Spleen (tissue), 11 donors: ENCODE measurements at regions not wholly inside any gene's neighbourhood (a gene's known extent, or its start where the extent isn't known, plus 50 kb on each side); places are given as distances from the start of the nearest gene placed in this dataset.

Source experiments
- DNase-seq: peaks from one replicate; pipeline ENCODE4 v3.0.0-alpha.2; 2020
- H3K27ac ChIP-seq, 8 donors: fragments of 200-600 bp; sonication (generic) in 7 of 8; 1 replicate in 4 of 8; 2 replicates in 4 of 8; pipeline versions ENCODE4 v1.5.0 to v1.8.0; 2016 to 2021; ENCODE audit warnings: inconsistent platforms in 4 of 8, mild to moderate bottlenecking in 4 of 8, moderate library complexity in 1 of 8
- H3K27me3 ChIP-seq, 7 donors: fragments of 200-600 bp; sonication (generic) in 6 of 7; replicated peaks in 1 of 7; 1 replicate in 4 of 7; 2 replicates in 3 of 7; pipeline versions ENCODE4 v1.5.0 to v1.8.0; 2016 to 2021; ENCODE audit warnings: inconsistent platforms in 3 of 7, mild to moderate bottlenecking in 1 of 7
- H3K36me3 ChIP-seq, 6 donors: fragments of 200-600 bp; sonication (generic) in 5 of 6; 1 replicate in 4 of 6; 2 replicates in 2 of 6; pipeline versions ENCODE4 v1.5.0 to v1.8.0; 2016 to 2021; ENCODE audit warnings: inconsistent platforms in 2 of 6
- H3K4me1 ChIP-seq, 6 donors: fragments of 200-600 bp; sonication (generic) in 5 of 6; 1 replicate in 3 of 6; 2 replicates in 3 of 6; pipeline versions ENCODE4 v1.5.0 to v1.8.0; 2016 to 2021; ENCODE audit warnings: inconsistent platforms in 3 of 6
- H3K4me3 ChIP-seq, 8 donors: fragments of 200-600 bp; sonication (generic) in 7 of 8; 1 replicate in 4 of 8; 2 replicates in 4 of 8; pipeline versions ENCODE4 v1.5.0 to v1.8.0; 2016 to 2021; ENCODE audit warnings: inconsistent platforms in 4 of 8, mild to moderate bottlenecking in 4 of 8, moderate library complexity in 2 of 8
- H3K9me3 ChIP-seq, 8 donors: fragments of 200-600 bp; sonication (generic) in 7 of 8; 1 replicate in 4 of 8; 2 replicates in 4 of 8; pipeline versions ENCODE4 v1.5.0 to v1.8.0; 2016 to 2021; ENCODE audit warnings: inconsistent platforms in 4 of 8
- CTCF ChIP-seq, 11 experiments: fragments of 200-600 bp in 7 of 11; fragments of 450-650 bp in 4 of 11; sonication (generic) in 4 of 11; IDR thresholded peaks in 8 of 11; conservative IDR thresholded peaks in 3 of 11; 1 replicate in 7 of 11; 2 replicates in 4 of 11; pipeline versions ENCODE4 v1.4.0 to v1.8.0; 2016 to 2021; ENCODE audit warnings: antibody characterized with exemption in 11 of 11, inconsistent platforms in 4 of 11, mild to moderate bottlenecking in 1 of 11
- POLR2A ChIP-seq, 3 donors: fragments of 450-650 bp; IDR thresholded peaks; one replicate each; pipeline ENCODE4 v1.5.1; 2017; ENCODE audit warnings: antibody characterized with exemption in 3 of 3, mild to moderate bottlenecking in 1 of 3
- POLR2AphosphoS5 ChIP-seq, 3 donors: sonication (generic); formaldehyde crosslinking; IDR thresholded peaks; one replicate each; pipeline ENCODE4 v1.5.1; 2017; ENCODE audit warnings: antibody characterized with exemption in 3 of 3
- WGBS, 5 donors: extraction: QIAGEN DNeasy Blood & Tissue Kit in 3 of 5; methylation state at CpG; one replicate each; pipeline versions ENCODE4 v1.1.5 to v1.1.7; 2013 to 2018; 5-methylcytosine and 5-hydroxymethylcytosine counted together
- intact Hi-C: fragments of 100-400 bp; cut with DNase I; formaldehyde crosslinking; loops from one replicate; pipeline ENCODE4 v1.15.0; 2023; ENCODE audit warnings: low total_unique reads
- donor health status: healthy with polysubstance abuse.
- donor health status: DM: no; HTN: no; CAD: no; lungs with moderate emphysema.
- donor health status: DM: no; HTN: no; CAD: no.
- donor health status: Bipolar disorder and iron deficiency.
- donor health status: healthy.
- donor health status: DM: no; HTN: no; CAD: no.
- donor health status: DM: yes; HTN: yes; CAD: no.

DNA sequence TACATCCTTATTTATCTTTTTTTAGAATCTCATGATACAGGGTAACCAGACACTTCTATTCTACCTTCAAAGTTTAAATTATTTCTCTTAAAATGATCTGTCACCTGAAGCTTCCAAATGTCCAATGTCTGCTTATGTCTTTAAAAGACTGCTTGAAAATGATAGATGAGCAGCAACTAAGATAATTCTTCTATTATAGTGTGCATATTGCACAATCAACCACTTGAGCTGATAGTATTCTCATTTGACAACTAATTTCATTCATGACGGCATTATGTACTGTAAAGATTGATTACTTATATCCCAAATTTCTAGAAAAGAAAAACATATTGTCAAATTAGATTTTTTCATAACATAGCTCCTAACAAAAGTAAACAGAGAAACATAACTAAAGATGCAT, 1478.2 kb upstream of the MIR17HG start:
- TF ChIP-seq POLR2AphosphoS5 (IDR thresholded peaks at IDR 0.05): no peak
- TF ChIP-seq POLR2A (IDR thresholded peaks at IDR 0.05): no peak
- no peak for TF ChIP-seq CTCF (IDR thresholded peaks at IDR 0.05 in 8 of 11, conservative IDR thresholded peaks at IDR 0.05 in 3 of 11)
- Histone ChIP-seq H3K36me3 (no peaks in the 10 kb centered on the region), H3K9me3 (peaks cover 0 to 4% (median 0%) of the 10 kb centered on the region in 8 donors), H3K27me3 (no peaks in the 10 kb centered on the region), H3K4me1 (no peaks in the 10 kb centered on the region), H3K4me3 (no peak overlapping the region), H3K27ac (no peak overlapping the region)
- 75 to 88% (median 84%) methylated on average over 1 of the region's 1 CpG for WGBS, 5 donors
- DNase-seq: no peak
- intact Hi-C loops: no loop called here

DNA sequence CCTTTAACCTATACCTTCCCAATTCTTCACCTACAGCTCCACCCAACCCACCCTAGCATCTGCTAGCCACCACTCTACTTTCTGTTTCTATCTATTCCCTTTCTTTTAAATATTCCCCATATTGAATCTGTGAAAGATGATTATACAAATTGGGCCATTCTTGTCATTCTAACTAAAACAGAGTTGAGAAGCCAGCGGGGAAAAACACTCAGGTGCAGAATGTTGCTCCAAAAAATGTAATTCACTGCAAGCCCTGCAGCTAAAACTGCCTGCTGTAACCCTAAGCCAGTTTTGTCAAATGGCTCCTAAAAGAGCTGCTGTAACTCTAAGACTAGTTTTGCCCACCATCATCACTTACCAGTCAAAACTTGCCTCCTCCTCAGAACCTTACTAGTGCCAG, 1468.6 kb upstream of the MIR17HG start:
- H3K27me3 ChIP-seq: no peaks in the 10 kb centered on the region
- 0 to 74% (median 49%) methylated on average over 1 of the region's 1 CpG for WGBS, 5 donors
- no peak overlapping the region for H3K4me3 ChIP-seq
- no peak for TF ChIP-seq POLR2A (IDR thresholded peaks at IDR 0.05)
- no peak for TF ChIP-seq CTCF (IDR thresholded peaks at IDR 0.05 in 8 of 11, conservative IDR thresholded peaks at IDR 0.05 in 3 of 11)
- no peak for TF ChIP-seq POLR2AphosphoS5 (IDR thresholded peaks at IDR 0.05)
- H3K27ac ChIP-seq: no peak overlapping the region
- H3K4me1 ChIP-seq: no peaks in the 10 kb centered on the region
- DNase-seq: no peak
- H3K9me3 ChIP-seq: peaks cover 0 to 15% (median 0%) of the 10 kb centered on the region in 8 donors
- no peaks in the 10 kb centered on the region for H3K36me3 ChIP-seq
- intact Hi-C loops: no loop called here

DNA sequence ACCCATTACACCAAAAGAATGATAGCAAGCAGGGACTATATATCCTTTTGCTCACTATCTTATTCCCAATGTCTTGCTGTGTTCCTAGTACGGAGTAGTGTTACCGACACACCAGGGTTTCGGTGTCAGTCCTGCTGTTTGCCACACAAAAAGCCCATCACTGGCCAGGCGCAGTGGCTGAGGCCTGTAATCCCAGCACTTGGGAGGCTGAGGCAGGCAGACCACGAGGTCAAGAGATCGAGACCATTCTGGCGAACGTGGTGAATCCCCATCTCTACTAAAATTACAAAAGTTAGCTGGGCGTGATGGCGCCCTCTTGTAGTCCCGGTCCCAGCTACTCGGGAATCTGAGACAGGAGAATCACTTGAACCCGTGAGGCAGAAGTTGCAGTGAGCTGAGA, 1467.3 kb upstream of the MIR17HG start:
- no peak overlapping the region for H3K4me3 ChIP-seq
- H3K4me1 ChIP-seq: no peaks in the 10 kb centered on the region
- 84 to 96% (median 92%) methylated on average over 13 of the region's 13 CpGs for WGBS, 5 donors
- no peak for TF ChIP-seq CTCF (IDR thresholded peaks at IDR 0.05 in 8 of 11, conservative IDR thresholded peaks at IDR 0.05 in 3 of 11)
- TF ChIP-seq POLR2AphosphoS5 (IDR thresholded peaks at IDR 0.05): no peak
- no peak for TF ChIP-seq POLR2A (IDR thresholded peaks at IDR 0.05)
- H3K36me3 ChIP-seq: no peaks in the 10 kb centered on the region
- intact Hi-C loops: no loop called here
- H3K9me3 ChIP-seq: peaks cover 0 to 20% (median 2%) of the 10 kb centered on the region in 8 donors
- H3K27ac ChIP-seq: no peak overlapping the region
- no peaks in the 10 kb centered on the region for H3K27me3 ChIP-seq
- no peak for DNase-seq

GRCh38 chr13:89883893-89884448, 1463.5 kb upstream of the MIR17HG start:
- H3K4me3 ChIP-seq: no peak overlapping the region
- peaks cover 0 to 23% (median 2%) of the 10 kb centered on the region in 8 donors for H3K9me3 ChIP-seq
- no peaks in the 10 kb centered on the region for H3K27me3 ChIP-seq
- H3K4me1 ChIP-seq: no peaks in the 10 kb centered on the region
- TF ChIP-seq POLR2AphosphoS5 (IDR thresholded peaks at IDR 0.05) (no peak), CTCF (IDR thresholded peaks at IDR 0.05 in 8 of 11, conservative IDR thresholded peaks at IDR 0.05 in 3 of 11) (no peak), POLR2A (IDR thresholded peaks at IDR 0.05) (no peak)
- whole genome bisulfite sequencing, 5 donors: 85 to 96% (median 91%) methylated on average over 16 to 41 of the region's 41 CpGs
- H3K27ac ChIP-seq: no peak overlapping the region
- H3K36me3 ChIP-seq: no peaks in the 10 kb centered on the region
- no peak for DNase-seq
- intact Hi-C loops: no loop called here
